CD8-positive, alpha-beta memory T cell (primary cell): ENCODE measurements at regions not wholly inside any gene's neighbourhood (a gene's known extent, or its start where the extent isn't known, plus 50 kb on each side); places are given as distances from the start of the nearest gene placed in this dataset.

Source experiments
- CTCF ChIA-PET: fragments of 350-600 bp; sonication (Branson Sonifier 250); formaldehyde crosslinking; loops from one replicate; lab custom pipeline; 2021; ENCODE audit warnings: antibody characterized with exemption; lab: Charles Lee
- POLR2A ChIA-PET: fragments of 350-600 bp; sonication (Branson Sonifier 250); formaldehyde crosslinking; loops from one replicate; lab custom pipeline; 2021; ENCODE audit warnings: antibody characterized with exemption; lab: Charles Lee
- DNase-seq, 5 donors: peaks; one replicate each; pipeline versions ENCODE4 v3.0.0 to v3.0.0-alpha.2; 2020 to 2022; ENCODE audit warnings: mixed read lengths in 1 of 5
- H3K27ac ChIP-seq: one replicate; pipeline ENCODE4 v1.7.0; 2013; ENCODE audit warnings: low read depth, mild to moderate bottlenecking, low read length, moderate library complexity
- H3K27me3 ChIP-seq: 2 replicates; pipeline ENCODE4 v1.7.0; 2013; ENCODE audit warnings: low read length, mild to moderate bottlenecking; ENCODE audit not compliant: insufficient read depth, poor library complexity, severe bottlenecking
- H3K36me3 ChIP-seq: 2 replicates; pipeline ENCODE4 v1.7.0; 2013; ENCODE audit warnings: mild to moderate bottlenecking, low read length, moderate library complexity; ENCODE audit not compliant: insufficient read depth
- H3K4me1 ChIP-seq: 2 replicates; pipeline ENCODE4 v1.7.0; 2013; ENCODE audit warnings: mild to moderate bottlenecking, low read length, moderate library complexity; ENCODE audit not compliant: insufficient read depth
- H3K4me3 ChIP-seq: 2 replicates; pipeline ENCODE4 v1.7.0; 2013; ENCODE audit warnings: mild to moderate bottlenecking, low read length
- H3K9me3 ChIP-seq: 2 replicates; pipeline ENCODE4 v1.7.0; 2013; ENCODE audit warnings: mild to moderate bottlenecking, low read length
- H3K27ac Mint-ChIP-seq, 8 donors: one replicate each; pipeline ENCODE4 v1.8.0; 2020 to 2021; ENCODE audit warnings: mixed read lengths in 8 of 8, mild to moderate bottlenecking in 6 of 8, inconsistent platforms in 3 of 8, moderate library complexity in 3 of 8
- H3K27me3 Mint-ChIP-seq, 2 donors: one replicate each; pipeline ENCODE4 v1.8.0; 2020 to 2021; ENCODE audit warnings: mixed read lengths in 2 of 2, mild to moderate bottlenecking in 1 of 2, moderate library complexity in 1 of 2
- H3K36me3 Mint-ChIP-seq, 3 donors: one replicate each; pipeline ENCODE4 v1.8.0; 2020 to 2021; ENCODE audit warnings: mixed read lengths in 3 of 3, inconsistent platforms in 1 of 3, mild to moderate bottlenecking in 1 of 3
- H3K4me1 Mint-ChIP-seq, 3 donors: one replicate each; pipeline ENCODE4 v1.8.0; 2020 to 2021; ENCODE audit warnings: mixed read lengths in 3 of 3, inconsistent platforms in 1 of 3, mild to moderate bottlenecking in 1 of 3
- H3K4me3 Mint-ChIP-seq, 7 donors: one replicate each; pipeline ENCODE4 v1.8.0; 2020 to 2021; ENCODE audit warnings: mixed read lengths in 7 of 7, mild to moderate bottlenecking in 6 of 7, moderate library complexity in 4 of 7, inconsistent platforms in 2 of 7
- H3K9me3 Mint-ChIP-seq, 5 donors: one replicate each; pipeline ENCODE4 v1.8.0; 2020 to 2022; ENCODE audit warnings: mixed read lengths in 5 of 5, mild to moderate bottlenecking in 3 of 5, moderate library complexity in 2 of 5, inconsistent platforms in 1 of 5

GRCh38 chr12:15049461-15050153 lies 76.8 kb downstream of the PDE6H start:
- H3K4me1 Mint-ChIP-seq: peaks cover 0 to 5% (median 0%) of the 10 kb centered on the region in 3 donors
- H3K9me3 ChIP-seq: no peaks in the 10 kb centered on the region
- no peaks in the 10 kb centered on the region for H3K4me1 ChIP-seq
- H3K36me3 Mint-ChIP-seq: no peaks in the 10 kb centered on the region
- H3K9me3 Mint-ChIP-seq: no peaks in the 10 kb centered on the region
- peaks cover 2 to 18% of the 10 kb centered on the region in 2 donors for H3K27me3 Mint-ChIP-seq
- H3K4me3 ChIP-seq: no peak overlapping the region
- ChIA-PET POLR2A (no interaction called here), CTCF (no interaction called here)
- no peak overlapping the region for H3K27ac ChIP-seq
- no peak overlapping the region for H3K27ac Mint-ChIP-seq
- DNase-seq: no peak
- no peaks in the 10 kb centered on the region for H3K27me3 ChIP-seq
- no peaks in the 10 kb centered on the region for H3K36me3 ChIP-seq
- H3K4me3 Mint-ChIP-seq: no peak overlapping the region

- POLR2A ChIA-PET: no interaction called here
- no peak for DNase-seq
These were observed 77.8 kb downstream of the PDE6H start for GRCh38 chr12:15050659-15051058.

GRCh38 chr12:15052691-15053090 lies 79.8 kb downstream of the PDE6H start:
- ChIA-PET CTCF (interaction anchor here (1.0 kb wide), 1 partner anchor 169 kb away, joined by 3 read pairs; the partner anchor contains the start of gene RERG), POLR2A (no interaction called here)
- no peaks in the 10 kb centered on the region for H3K36me3 Mint-ChIP-seq
- peaks cover 0 to 5% (median 0%) of the 10 kb centered on the region in 3 donors for H3K4me1 Mint-ChIP-seq
- H3K27ac Mint-ChIP-seq: no peak overlapping the region
- no peaks in the 10 kb centered on the region for H3K36me3 ChIP-seq
- no peak for DNase-seq
- H3K27me3 Mint-ChIP-seq: peaks cover 5 to 20% of the 10 kb centered on the region in 2 donors
- no peaks in the 10 kb centered on the region for H3K9me3 ChIP-seq
- no peaks in the 10 kb centered on the region for H3K27me3 ChIP-seq
- no peaks in the 10 kb centered on the region for H3K9me3 Mint-ChIP-seq
- H3K4me1 ChIP-seq: no peaks in the 10 kb centered on the region
- no peak overlapping the region for H3K4me3 Mint-ChIP-seq
- H3K27ac ChIP-seq: no peak overlapping the region
- H3K4me3 ChIP-seq: no peak overlapping the region

More at GRCh38 chr12:15050659-15051058, 77.8 kb downstream of the PDE6H start:
- no peaks in the 10 kb centered on the region for H3K9me3 Mint-ChIP-seq
- peak overlapping the region in 1 of 8 donors; percentile 7 for H3K27ac Mint-ChIP-seq
- CTCF ChIA-PET: interaction anchor here (1.1 kb wide), 1 partner anchor 171 kb away, joined by 3 read pairs; the partner anchor contains the start of gene RERG
- no peaks in the 10 kb centered on the region for H3K9me3 ChIP-seq
- no peak overlapping the region for H3K4me3 Mint-ChIP-seq
- H3K27me3 ChIP-seq: no peaks in the 10 kb centered on the region
- H3K4me1 Mint-ChIP-seq: peaks cover 0 to 5% (median 0%) of the 10 kb centered on the region in 3 donors
- H3K27me3 Mint-ChIP-seq: peaks cover 5 to 18% of the 10 kb centered on the region in 2 donors
- no peaks in the 10 kb centered on the region for H3K36me3 ChIP-seq
- no peaks in the 10 kb centered on the region for H3K36me3 Mint-ChIP-seq
- H3K27ac ChIP-seq: no peak overlapping the region
- H3K4me3 ChIP-seq: no peak overlapping the region
- H3K4me1 ChIP-seq: no peaks in the 10 kb centered on the region

- Mint-ChIP-seq H3K27ac (no peak overlapping the region), H3K27me3 (peaks cover 13 to 18% of the 10 kb centered on the region in 2 donors), H3K9me3 (no peaks in the 10 kb centered on the region), H3K36me3 (no peaks in the 10 kb centered on the region), H3K4me1 (peaks cover 0 to 3% (median 0%) of the 10 kb centered on the region in 3 donors), H3K4me3 (no peak overlapping the region)
- ChIA-PET CTCF (no interaction called here), POLR2A (no interaction called here)
- H3K27ac ChIP-seq: no peak overlapping the region
- no peaks in the 10 kb centered on the region for H3K36me3 ChIP-seq
- H3K4me1 ChIP-seq: no peaks in the 10 kb centered on the region
- DNase-seq: no peak
- H3K4me3 ChIP-seq: no peak overlapping the region
- no peaks in the 10 kb centered on the region for H3K27me3 ChIP-seq
- no peaks in the 10 kb centered on the region for H3K9me3 ChIP-seq
These were observed 83.4 kb downstream of the PDE6H start for GRCh38 chr12:15056218-15056617.
